ENCODE measurements at regions not wholly inside any gene's neighbourhood (a gene's known extent, or its start where the extent isn't known, plus 50 kb on each side); places are given as distances from the start of the nearest gene placed in this dataset.

- H3K9me3 ChIP-seq (ENCODE audit: insufficient read depth in 2 of 2, low read depth in 1 of 2, low read length in 1 of 2), result no peaks in the 10 kb centered on the region
- no peak overlapping the region for H2BK12ac ChIP-seq (ENCODE audit: low read depth, low read length)
- no peak overlapping the region for H2BK20ac ChIP-seq (ENCODE audit: low read length)
- no peaks in the 10 kb centered on the region for H3K4me1 ChIP-seq (replicated peaks in 1 of 4; ENCODE audit: control insufficient read depth in 3 of 4, insufficient read depth in 4 of 4, low read length in 3 of 4)
- no peaks in the 10 kb centered on the region for H3K23me2 ChIP-seq (ENCODE audit: low read depth, low read length)
- H2BK15ac ChIP-seq (ENCODE audit: low read length), result no peak overlapping the region
- TF ChIP-seq ZNF274 (IDR thresholded peaks at IDR 0.05; ENCODE audit: borderline replicate concordance, extremely low read depth, low read length), result no peak
- TF ChIP-seq, protein P1, sequence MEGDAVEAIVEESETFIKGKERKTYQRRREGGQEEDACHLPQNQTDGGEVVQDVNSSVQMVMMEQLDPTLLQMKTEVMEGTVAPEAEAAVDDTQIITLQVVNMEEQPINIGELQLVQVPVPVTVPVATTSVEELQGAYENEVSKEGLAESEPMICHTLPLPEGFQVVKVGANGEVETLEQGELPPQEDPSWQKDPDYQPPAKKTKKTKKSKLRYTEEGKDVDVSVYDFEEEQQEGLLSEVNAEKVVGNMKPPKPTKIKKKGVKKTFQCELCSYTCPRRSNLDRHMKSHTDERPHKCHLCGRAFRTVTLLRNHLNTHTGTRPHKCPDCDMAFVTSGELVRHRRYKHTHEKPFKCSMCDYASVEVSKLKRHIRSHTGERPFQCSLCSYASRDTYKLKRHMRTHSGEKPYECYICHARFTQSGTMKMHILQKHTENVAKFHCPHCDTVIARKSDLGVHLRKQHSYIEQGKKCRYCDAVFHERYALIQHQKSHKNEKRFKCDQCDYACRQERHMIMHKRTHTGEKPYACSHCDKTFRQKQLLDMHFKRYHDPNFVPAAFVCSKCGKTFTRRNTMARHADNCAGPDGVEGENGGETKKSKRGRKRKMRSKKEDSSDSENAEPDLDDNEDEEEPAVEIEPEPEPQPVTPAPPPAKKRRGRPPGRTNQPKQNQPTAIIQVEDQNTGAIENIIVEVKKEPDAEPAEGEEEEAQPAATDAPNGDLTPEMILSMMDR (IDR thresholded peaks at IDR 0.05; ENCODE audit: control extremely low read depth in 1 of 3, insufficient read depth in 1 of 3, low read depth in 1 of 3, low read length in 3 of 3), result no peak
- H3K56ac ChIP-seq (replicated peaks; ENCODE audit: insufficient read length, low read depth, low read length), result no peak overlapping the region
- DNase-seq (ENCODE audit: low read depth in 1 of 2, low spot score in 2 of 2) (no peak), FAIRE-seq (no peak)
- H3K4ac ChIP-seq (replicated peaks; ENCODE audit: insufficient read length, low read depth, low read length), result no peak overlapping the region
- H4K91ac ChIP-seq (replicated peaks; ENCODE audit: insufficient read length, low read length), result no peak overlapping the region
- WGBS, 2 experiments (ENCODE audit: extremely low coverage in 1 of 2, insufficient coverage in 1 of 2, insufficient read length in 1 of 2, insufficient replicate concordance in 2 of 2, low coverage in 1 of 2, low lambda C conversion rate in 2 of 2, missing lambda C conversion rate in 1 of 2), result 100% methylated on average over 1 of the region's 1 CpG; no CpG with 5 or more reads in 1 of the 2 experiments
- no peak overlapping the region for H3K14ac ChIP-seq (ENCODE audit: insufficient read length)
- POLR2A ChIA-PET (ENCODE audit: partially characterized antibody), result no interaction called here
- H4K5ac ChIP-seq (ENCODE audit: insufficient read length, low read depth, low read length), result no peak overlapping the region
- no peak overlapping the region for H3K23ac ChIP-seq (ENCODE audit: insufficient read length)
- H3K79me2 ChIP-seq (ENCODE audit: control insufficient read depth in 1 of 2, insufficient read depth in 2 of 2, low read length in 2 of 2), result no peaks in the 10 kb centered on the region
- no peak overlapping the region for H3K4me3 ChIP-seq (ENCODE audit: extremely low read depth in 1 of 4, insufficient read depth in 2 of 4, low read depth in 3 of 4, low read length in 4 of 4)
- H2AFZ ChIP-seq (ENCODE audit: low read length), result no peak overlapping the region
- H3K18ac ChIP-seq (ENCODE audit: extremely low read depth, low read length), result no peak overlapping the region
- no peaks in the 10 kb centered on the region for H4K20me1 ChIP-seq (replicated peaks in 1 of 2; ENCODE audit: control insufficient read depth in 1 of 2, insufficient read depth in 2 of 2, low read length in 2 of 2)
- H4K8ac ChIP-seq (ENCODE audit: extremely low read depth, insufficient read depth, low read length), result no peak overlapping the region
- H2BK120ac ChIP-seq (replicated peaks; ENCODE audit: low read depth, low read length), result no peak overlapping the region
- no peaks in the 10 kb centered on the region for H3K79me1 ChIP-seq (ENCODE audit: low read depth, low read length)
- H3K27ac ChIP-seq (ENCODE audit: low read depth, low read length), result no peak overlapping the region
- no peak overlapping the region for H2AK5ac ChIP-seq (ENCODE audit: low read depth, low read length)
- H3K4me2 ChIP-seq (ENCODE audit: insufficient read depth in 1 of 2, low read depth in 2 of 2, low read length in 2 of 2), result no peak overlapping the region
- H2BK5ac ChIP-seq (ENCODE audit: low read depth, low read length), result no peak overlapping the region
- no peak overlapping the region for H3K9ac ChIP-seq (replicated peaks in 1 of 4; ENCODE audit: extremely low read depth in 1 of 4, low read depth in 3 of 4, low read length in 3 of 4)
- CTCF ChIA-PET (ENCODE audit: partially characterized antibody), result interaction anchor here (0.6 to 1.2 kb wide), 4 partner anchors 44 to 783 kb away, joined by 3 read pairs; no protein-coding TSS in a partner anchor
- no peaks in the 10 kb centered on the region for H3K36me3 ChIP-seq (ENCODE audit: control insufficient read depth in 2 of 4, insufficient read depth in 4 of 4, low read length in 3 of 4)
- H3K27me3 ChIP-seq (replicated peaks in 1 of 4; ENCODE audit: control insufficient read depth in 3 of 4, extremely low read depth in 1 of 4, insufficient read depth in 3 of 4, low read length in 3 of 4), result no peaks in the 10 kb centered on the region
Observed at GRCh38 chr4:33134366-33134765, 2414.2 kb downstream of the PCDH7 start.
